Small intestine (tissue), 7 donors: ENCODE measurements at regions not wholly inside any gene's neighbourhood (a gene's known extent, or its start where the extent isn't known, plus 50 kb on each side); places are given as distances from the start of the nearest gene placed in this dataset.

Experiments used
- DNase-seq, 2 donors: peaks; one replicate each; pipeline versions ENCODE4 v3.0.0 to v3.0.0-alpha.2; 2013
- FAIRE-seq: peaks from 2 replicates; lab custom pipeline; 2012; peaks lifted over from hg19 to GRCh38; lab: Jason Lieb, UNC
- H3K27ac ChIP-seq, 3 donors: one replicate each; pipeline ENCODE4 v1.5.1; 2013; ENCODE audit warnings: low read length in 2 of 3, mild to moderate bottlenecking in 2 of 3, control low read depth in 1 of 3, inconsistent platforms in 1 of 3, low read depth in 1 of 3, moderate library complexity in 1 of 3
- H3K27me3 ChIP-seq, 3 donors: one replicate each; pipeline ENCODE4 v1.6.1; 2013; ENCODE audit warnings: low read length in 3 of 3, inconsistent platforms in 1 of 3; ENCODE audit not compliant: control insufficient read depth in 3 of 3, insufficient read depth in 3 of 3
- H3K36me3 ChIP-seq, 3 donors: one replicate each; pipeline ENCODE4 v1.6.1; 2013; ENCODE audit warnings: low read length in 3 of 3, inconsistent platforms in 1 of 3, low read depth in 1 of 3, mild to moderate bottlenecking in 1 of 3, moderate library complexity in 1 of 3; ENCODE audit not compliant: control insufficient read depth in 3 of 3, insufficient read depth in 2 of 3
- H3K4me1 ChIP-seq, 3 donors: one replicate each; pipeline ENCODE4 v1.6.1; 2013; ENCODE audit warnings: low read length in 2 of 3, inconsistent platforms in 1 of 3, low read depth in 1 of 3, mild to moderate bottlenecking in 1 of 3, moderate library complexity in 1 of 3; ENCODE audit not compliant: control insufficient read depth in 3 of 3, insufficient read depth in 2 of 3
- H3K4me3 ChIP-seq, 3 donors: one replicate each; pipeline ENCODE4 v1.5.1; 2013; ENCODE audit warnings: low read length in 3 of 3, control low read depth in 1 of 3, inconsistent platforms in 1 of 3, low read depth in 1 of 3, mild to moderate bottlenecking in 1 of 3, moderate library complexity in 1 of 3
- H3K9me3 ChIP-seq, 2 donors: one replicate each; pipeline ENCODE4 v1.6.1; 2013; ENCODE audit warnings: low read depth in 1 of 2, low read length in 1 of 2; ENCODE audit not compliant: control insufficient read depth in 2 of 2, insufficient read depth in 1 of 2
- WGBS, 3 donors: extraction: QIAGEN DNeasy Blood & Tissue Kit; methylation state at CpG; one replicate each; pipeline ENCODE4 v1.1.7; 2013; 5-methylcytosine and 5-hydroxymethylcytosine counted together
- donor health status: healthy with polysubstance abuse.
- donor health status: control.
- donor health status: control.
- donor health status: Bipolar disorder and iron deficiency.
- donor health status: healthy.

- H3K36me3 ChIP-seq: no peaks in the 10 kb centered on the region
- DNase-seq: no peak
- H3K27me3 ChIP-seq: no peaks in the 10 kb centered on the region
- no peak for FAIRE-seq
- 29 to 68% (median 43%) methylated on average over 1 of the region's 1 CpG for WGBS, 3 donors
- H3K27ac ChIP-seq: no peak overlapping the region
- H3K4me3 ChIP-seq: no peak overlapping the region
- no peaks in the 10 kb centered on the region for H3K9me3 ChIP-seq
- peaks cover 0 to 2% (median 0%) of the 10 kb centered on the region in 3 donors for H3K4me1 ChIP-seq
Measured at GRCh38 chr7:46853451-46853850, 728.5 kb downstream of the TNS3 start.

- H3K27ac ChIP-seq: no peak overlapping the region
- peaks cover 0 to 2% (median 0%) of the 10 kb centered on the region in 3 donors for H3K4me1 ChIP-seq
- no peak overlapping the region for H3K4me3 ChIP-seq
- no peaks in the 10 kb centered on the region for H3K27me3 ChIP-seq
- H3K36me3 ChIP-seq: no peaks in the 10 kb centered on the region
- WGBS, 3 donors: 61 to 82% (median 69%) methylated on average over 3 of the region's 3 CpGs
- no peaks in the 10 kb centered on the region for H3K9me3 ChIP-seq
- no peak for DNase-seq
- FAIRE-seq: no peak
Measured at GRCh38 chr7:46852795-46853194, 729.1 kb downstream of the TNS3 start.

- no peak for FAIRE-seq
- WGBS, 3 donors: 83 to 88% (median 84%) methylated on average over 10 of the region's 10 CpGs
Measured at GRCh38 chr7:46850563-46851330, 731.2 kb downstream of the TNS3 start.

GRCh38 chr7:46848944-46849343 is 733.0 kb downstream of the TNS3 start:
- FAIRE-seq (no peak), DNase-seq (peak in 1 of 2 donors; percentile 2)
- Histone ChIP-seq H3K36me3 (no peaks in the 10 kb centered on the region), H3K27me3 (no peaks in the 10 kb centered on the region), H3K27ac (no peak overlapping the region), H3K4me1 (peaks cover 0 to 2% (median 0%) of the 10 kb centered on the region in 3 donors), H3K9me3 (peaks cover 0 to 2% of the 10 kb centered on the region in 2 donors), H3K4me3 (no peak overlapping the region)
- 69 to 76% (median 76%) methylated on average over 2 of the region's 2 CpGs for WGBS, 3 donors

More at GRCh38 chr7:46850563-46851330, 731.2 kb downstream of the TNS3 start:
- no peaks in the 10 kb centered on the region for H3K36me3 ChIP-seq
- DNase-seq: no peak
- H3K9me3 ChIP-seq: no peaks in the 10 kb centered on the region
- no peak overlapping the region for H3K27ac ChIP-seq
- H3K4me1 ChIP-seq: peaks cover 0 to 2% (median 0%) of the 10 kb centered on the region in 3 donors
- H3K27me3 ChIP-seq: no peaks in the 10 kb centered on the region
- no peak overlapping the region for H3K4me3 ChIP-seq

GRCh38 chr7:46848311-46848710 is 733.6 kb downstream of the TNS3 start:
- Histone ChIP-seq H3K27ac (no peak overlapping the region), H3K4me1 (no peaks in the 10 kb centered on the region), H3K36me3 (no peaks in the 10 kb centered on the region), H3K9me3 (peaks cover 0 to 2% of the 10 kb centered on the region in 2 donors), H3K4me3 (no peak overlapping the region), H3K27me3 (no peaks in the 10 kb centered on the region)
- DNase-seq (no peak), FAIRE-seq (no peak)
- WGBS, 3 donors: 65 to 90% (median 74%) methylated on average over 1 of the region's 1 CpG

- DNase-seq (no peak), FAIRE-seq (no peak)
- 79 to 87% (median 84%) methylated on average over 3 of the region's 3 CpGs for WGBS, 3 donors
- no peaks in the 10 kb centered on the region for H3K4me1 ChIP-seq
- peaks cover 0 to 2% of the 10 kb centered on the region in 2 donors for H3K9me3 ChIP-seq
- H3K4me3 ChIP-seq: no peak overlapping the region
- H3K36me3 ChIP-seq: no peaks in the 10 kb centered on the region
- no peaks in the 10 kb centered on the region for H3K27me3 ChIP-seq
- no peak overlapping the region for H3K27ac ChIP-seq
Measured at GRCh38 chr7:46847126-46847525, 734.8 kb downstream of the TNS3 start.

GRCh38 chr7:46844486-46844885 is 737.4 kb downstream of the TNS3 start:
- WGBS, 3 donors: 70 to 87% (median 77%) methylated on average over 3 of the region's 3 CpGs
- FAIRE-seq (no peak), DNase-seq (no peak)

GRCh38 chr7:46841248-46841647 is 740.7 kb downstream of the TNS3 start:
- Histone ChIP-seq H3K9me3 (peaks cover 0 to 2% of the 10 kb centered on the region in 2 donors), H3K27me3 (no peaks in the 10 kb centered on the region), H3K27ac (no peak overlapping the region), H3K36me3 (no peaks in the 10 kb centered on the region), H3K4me3 (no peak overlapping the region), H3K4me1 (no peaks in the 10 kb centered on the region)
- DNase-seq: no peak
- no peak for FAIRE-seq
- WGBS, 3 donors: 90 to 92% (median 91%) methylated on average over 3 of the region's 3 CpGs

More at GRCh38 chr7:46844486-46844885, 737.4 kb downstream of the TNS3 start:
- Histone ChIP-seq H3K4me1 (no peaks in the 10 kb centered on the region), H3K9me3 (peaks cover 0 to 2% of the 10 kb centered on the region in 2 donors), H3K27me3 (no peaks in the 10 kb centered on the region), H3K4me3 (no peak overlapping the region), H3K27ac (no peak overlapping the region), H3K36me3 (no peaks in the 10 kb centered on the region)
